Stimulated activated CD8-positive, alpha-beta memory T cell treated with anti-CD3 and anti-CD28 coated beads, Interleukin-7, amount 100 ng/mL, for 1 hour (primary cell): ENCODE measurements at regions not wholly inside any gene's neighbourhood (a gene's known extent, or its start where the extent isn't known, plus 50 kb on each side); places are given as distances from the start of the nearest gene placed in this dataset.

Source experiments
- DNase-seq, 2 donors: peaks; one replicate each; pipeline ENCODE4 v3.0.0-alpha.2; 2020; ENCODE audit warnings: low read depth in 2 of 2

GRCh38 chr2:134200036-134200618 is 53.7 kb upstream of the MGAT5 start:
- no peak for DNase-seq

DNA sequence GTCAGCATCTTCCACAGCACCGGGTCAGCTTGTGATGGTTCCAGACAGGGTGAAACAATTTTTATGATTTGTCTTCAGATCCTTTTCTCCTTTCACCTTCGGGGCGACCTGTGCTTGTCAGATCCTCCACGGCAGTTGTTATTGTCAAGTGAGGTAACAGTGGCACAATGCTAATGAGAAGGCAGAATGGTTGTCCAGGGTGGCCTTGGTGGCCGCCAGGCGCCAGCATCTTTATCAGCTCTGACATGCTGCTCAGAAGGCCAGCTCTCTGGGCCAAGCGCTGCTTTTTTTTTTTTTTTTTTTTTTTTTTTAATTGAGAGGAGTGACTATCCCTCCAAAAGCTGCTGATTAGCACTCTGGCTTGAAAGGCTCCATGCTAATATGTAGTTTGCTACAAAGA is 52.3 kb upstream of the MGAT5 start:
- DNase-seq: no peak

GRCh38 chr2:134202371-134202770 is 51.5 kb upstream of the MGAT5 start:
- no peak for DNase-seq

DNA sequence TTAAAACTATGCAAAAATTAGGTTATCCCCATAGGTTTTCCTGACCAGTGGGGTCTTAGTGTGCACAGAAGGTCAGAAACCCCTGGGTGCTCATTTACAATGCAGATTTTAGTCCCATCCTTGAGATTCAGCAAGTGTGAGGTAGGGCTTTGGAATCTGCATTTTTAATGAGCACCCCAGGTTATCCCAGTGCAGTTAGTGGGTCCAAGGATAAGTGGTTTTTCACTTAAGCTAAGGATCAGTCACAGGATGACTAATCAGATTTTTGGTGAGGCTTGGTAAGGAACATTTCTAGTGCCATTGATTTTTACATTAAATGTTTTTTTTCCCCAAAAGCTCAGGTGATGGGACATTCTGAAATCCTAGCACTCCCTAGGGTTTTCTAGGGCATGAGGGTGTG is 50.7 kb upstream of the MGAT5 start:
- DNase-seq: no peak
